Ascending aorta (tissue), 2 donors: ENCODE measurements at regions not wholly inside any gene's neighbourhood (a gene's known extent, or its start where the extent isn't known, plus 50 kb on each side); places are given as distances from the start of the nearest gene placed in this dataset.

Experiments used
- DNase-seq, 2 donors: peaks; one replicate each; pipeline ENCODE4 v3.0.0-alpha.2; 2019; ENCODE audit warnings: low spot score in 2 of 2
- H3K27ac ChIP-seq, 2 donors: fragments of 200-600 bp; sonication (generic); one replicate each; pipeline ENCODE4 v1.5.1; 2016 to 2017; ENCODE audit warnings: mild to moderate bottlenecking in 1 of 2
- H3K27me3 ChIP-seq: fragments of 200-600 bp; sonication (generic); one replicate; pipeline ENCODE4 v1.5.1; 2017
- H3K36me3 ChIP-seq, 2 donors: fragments of 200-600 bp; sonication (generic); one replicate each; pipeline ENCODE4 v1.5.1; 2016
- H3K4me1 ChIP-seq, 2 donors: fragments of 200-600 bp; sonication (generic); one replicate each; pipeline ENCODE4 v1.5.1; 2016 to 2017; ENCODE audit warnings: mild to moderate bottlenecking in 1 of 2
- H3K4me3 ChIP-seq, 2 donors: fragments of 200-600 bp; sonication (generic); one replicate each; pipeline ENCODE4 v1.5.1; 2016 to 2017; ENCODE audit warnings: mild to moderate bottlenecking in 1 of 2
- H3K9me3 ChIP-seq, 2 donors: fragments of 200-600 bp; sonication (generic); one replicate each; pipeline ENCODE4 v1.5.1; 2016
- intact Hi-C: fragments of 100-400 bp; cut with DNase I; formaldehyde crosslinking; loops from one replicate; pipeline ENCODE4 v1.15.1; 2023
- TF ChIP-seq, protein P1 (sequence below), 3 experiments: fragments of 200-600 bp in 2 of 3; fragments of 450-650 bp in 1 of 3; sonication (generic) in 2 of 3; IDR thresholded peaks; one replicate each; pipeline ENCODE4 v1.5.1; 2016 to 2019; ENCODE audit warnings: antibody characterized with exemption in 3 of 3, mild to moderate bottlenecking in 1 of 3, moderate library complexity in 1 of 3

- TF ChIP-seq, protein P1, sequence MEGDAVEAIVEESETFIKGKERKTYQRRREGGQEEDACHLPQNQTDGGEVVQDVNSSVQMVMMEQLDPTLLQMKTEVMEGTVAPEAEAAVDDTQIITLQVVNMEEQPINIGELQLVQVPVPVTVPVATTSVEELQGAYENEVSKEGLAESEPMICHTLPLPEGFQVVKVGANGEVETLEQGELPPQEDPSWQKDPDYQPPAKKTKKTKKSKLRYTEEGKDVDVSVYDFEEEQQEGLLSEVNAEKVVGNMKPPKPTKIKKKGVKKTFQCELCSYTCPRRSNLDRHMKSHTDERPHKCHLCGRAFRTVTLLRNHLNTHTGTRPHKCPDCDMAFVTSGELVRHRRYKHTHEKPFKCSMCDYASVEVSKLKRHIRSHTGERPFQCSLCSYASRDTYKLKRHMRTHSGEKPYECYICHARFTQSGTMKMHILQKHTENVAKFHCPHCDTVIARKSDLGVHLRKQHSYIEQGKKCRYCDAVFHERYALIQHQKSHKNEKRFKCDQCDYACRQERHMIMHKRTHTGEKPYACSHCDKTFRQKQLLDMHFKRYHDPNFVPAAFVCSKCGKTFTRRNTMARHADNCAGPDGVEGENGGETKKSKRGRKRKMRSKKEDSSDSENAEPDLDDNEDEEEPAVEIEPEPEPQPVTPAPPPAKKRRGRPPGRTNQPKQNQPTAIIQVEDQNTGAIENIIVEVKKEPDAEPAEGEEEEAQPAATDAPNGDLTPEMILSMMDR (IDR thresholded peaks at IDR 0.05), result no peak
- no peak overlapping the region for H3K27ac ChIP-seq
- H3K4me3 ChIP-seq, result no peak overlapping the region
- DNase-seq, result peak in 1 of 2 donors; percentile 41
- H3K27me3 ChIP-seq, result no peaks in the 10 kb centered on the region
- no peaks in the 10 kb centered on the region for H3K36me3 ChIP-seq
- no peaks in the 10 kb centered on the region for H3K9me3 ChIP-seq
- no peaks in the 10 kb centered on the region for H3K4me1 ChIP-seq
- intact Hi-C loops, result no loop called here
Measured at GRCh38 chr10:131845505-131846239, 55.1 kb upstream of the PPP2R2D start.

DNA sequence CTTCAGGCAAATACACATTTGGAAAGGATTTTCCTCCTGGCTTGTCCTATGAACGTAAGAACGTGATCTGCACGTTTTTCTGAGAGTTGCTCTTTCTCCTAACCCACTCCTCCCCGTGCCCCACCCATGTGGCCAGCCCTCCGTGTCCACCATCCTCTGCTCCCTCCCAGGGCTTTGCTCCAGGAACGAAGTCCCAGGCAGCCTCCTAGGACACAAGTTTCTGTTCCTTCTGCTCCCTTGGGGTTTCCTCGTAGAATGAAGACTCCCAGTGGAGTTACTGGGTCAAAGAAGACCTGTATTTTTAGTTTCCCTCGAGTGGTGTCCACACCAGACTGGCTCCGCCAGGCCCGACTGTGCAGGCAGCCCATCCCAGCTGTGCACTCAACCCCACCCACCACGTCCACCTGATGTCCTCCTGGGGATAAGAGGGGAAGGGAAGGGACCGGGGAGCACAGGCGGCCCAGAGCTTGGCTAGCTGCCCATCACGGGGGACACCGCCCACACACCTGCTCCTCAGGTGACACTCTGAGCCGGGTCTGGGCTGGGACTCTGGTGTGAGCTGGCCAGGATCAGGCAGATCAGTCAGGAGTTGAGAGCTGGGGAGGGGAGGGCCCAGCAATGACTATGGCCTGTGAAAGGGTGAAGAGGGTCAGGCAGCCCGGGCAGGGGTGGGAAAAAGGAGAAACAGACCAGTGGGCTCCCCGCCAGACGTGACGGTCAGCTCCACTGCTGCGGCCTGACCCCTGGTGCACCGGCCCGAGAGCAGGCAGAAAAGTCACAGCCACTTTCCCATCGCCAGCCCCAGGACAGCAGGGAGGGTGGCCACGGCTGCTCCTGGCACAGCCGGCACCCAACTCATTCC, 54.3 kb upstream of the PPP2R2D start:
- peak in 1 of 2 donors; percentile 60 for DNase-seq
- TF ChIP-seq, protein P1 (IDR thresholded peaks at IDR 0.05), result no peak
- no peak overlapping the region for H3K4me3 ChIP-seq
- H3K27me3 ChIP-seq, result no peaks in the 10 kb centered on the region
- H3K36me3 ChIP-seq, result no peaks in the 10 kb centered on the region
- intact Hi-C loops, result no loop called here
- H3K4me1 ChIP-seq, result no peaks in the 10 kb centered on the region
- no peaks in the 10 kb centered on the region for H3K9me3 ChIP-seq
- H3K27ac ChIP-seq, result no peak overlapping the region

DNA sequence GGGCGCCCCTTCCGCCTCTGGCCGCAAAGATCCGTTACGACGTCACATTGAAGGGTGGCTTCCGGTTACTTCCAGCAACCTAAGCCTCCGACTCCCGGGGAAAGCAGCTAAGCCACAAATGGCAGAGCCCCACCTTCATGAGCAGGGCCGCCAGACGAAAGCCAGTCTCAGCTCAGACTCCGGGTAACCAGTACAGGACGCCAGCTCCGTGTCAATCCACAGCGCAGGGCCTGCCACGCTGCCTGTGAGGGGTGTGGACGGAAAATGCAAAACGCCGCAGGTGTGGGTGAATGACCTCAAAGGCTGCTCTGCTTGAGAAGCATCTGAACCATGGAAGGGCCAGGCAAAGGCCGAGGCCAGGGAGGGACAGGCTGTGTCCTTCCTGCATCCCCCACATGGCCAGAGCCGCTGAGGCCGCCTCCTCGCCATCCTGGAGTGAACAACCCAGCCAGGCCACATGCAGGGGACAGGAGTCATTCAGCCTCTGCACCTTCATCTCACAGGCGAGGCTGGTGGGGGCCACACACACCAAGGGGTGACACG, 53.5 kb upstream of the PPP2R2D start:
- H3K9me3 ChIP-seq, result no peaks in the 10 kb centered on the region
- no peak overlapping the region for H3K4me3 ChIP-seq
- H3K4me1 ChIP-seq, result no peaks in the 10 kb centered on the region
- no peaks in the 10 kb centered on the region for H3K27me3 ChIP-seq
- no peaks in the 10 kb centered on the region for H3K36me3 ChIP-seq
- no peak overlapping the region for H3K27ac ChIP-seq
- TF ChIP-seq, protein P1 (IDR thresholded peaks at IDR 0.05), result no peak
- intact Hi-C loops, result no loop called here
- peak in 1 of 2 donors; percentile 46 for DNase-seq

DNA sequence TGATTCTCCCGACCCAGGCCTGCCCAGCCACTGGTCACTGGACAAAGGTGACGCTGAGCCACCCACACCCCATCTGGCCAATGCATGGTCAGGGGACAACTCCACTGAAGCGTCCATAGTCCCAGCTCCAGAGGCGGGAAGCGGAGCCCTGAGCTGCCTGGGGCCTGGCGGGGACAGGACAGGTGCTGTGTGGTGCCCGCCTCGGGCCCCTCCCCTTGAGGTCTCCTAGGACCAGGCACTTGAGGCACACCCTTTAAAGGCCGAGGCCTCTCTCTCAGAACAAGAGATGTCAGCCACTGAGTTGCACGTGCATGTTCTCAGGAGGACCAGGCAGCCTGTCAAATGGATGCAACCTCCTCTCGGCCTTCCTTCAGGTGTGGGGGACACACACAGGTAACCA, 52.5 kb upstream of the PPP2R2D start:
- H3K27ac ChIP-seq, result no peak overlapping the region
- no peaks in the 10 kb centered on the region for H3K27me3 ChIP-seq
- intact Hi-C loops, result no loop called here
- no peak overlapping the region for H3K4me3 ChIP-seq
- peak in 1 of 2 donors; percentile 50 for DNase-seq
- TF ChIP-seq, protein P1 (IDR thresholded peaks at IDR 0.05), result no peak
- no peaks in the 10 kb centered on the region for H3K36me3 ChIP-seq
- H3K4me1 ChIP-seq, result no peaks in the 10 kb centered on the region
- H3K9me3 ChIP-seq, result no peaks in the 10 kb centered on the region

GRCh38 chr10:131848741-131849590, 51.8 kb upstream of the PPP2R2D start:
- DNase-seq, result peak in 1 of 2 donors; percentile 41
- TF ChIP-seq, protein P1 (IDR thresholded peaks at IDR 0.05), result no peak

More at GRCh38 chr10:131848741-131849590, 51.8 kb upstream of the PPP2R2D start:
- intact Hi-C loops, result no loop called here
- no peak overlapping the region for H3K27ac ChIP-seq
- H3K27me3 ChIP-seq, result no peaks in the 10 kb centered on the region
- no peaks in the 10 kb centered on the region for H3K4me1 ChIP-seq
- H3K9me3 ChIP-seq, result no peaks in the 10 kb centered on the region
- H3K36me3 ChIP-seq, result no peaks in the 10 kb centered on the region
- no peak overlapping the region for H3K4me3 ChIP-seq
